ENCODE measurements at regions not wholly inside any gene's neighbourhood (a gene's known extent, or its start where the extent isn't known, plus 50 kb on each side); places are given as distances from the start of the nearest gene placed in this dataset.

GRCh38 chr2:150588506-150588870 lies 101.0 kb upstream of the RND3 start:
- no peak for TF ChIP-seq CTCF (IDR thresholded peaks at IDR 0.05; ENCODE audit: poor library complexity)
- TF ChIP-seq EZH2 (IDR thresholded peaks at IDR 0.05; ENCODE audit: borderline replicate concordance): no peak
- no peak for TF ChIP-seq EZH2phosphoT487 (IDR thresholded peaks at IDR 0.05; ENCODE audit: low read depth, severe bottlenecking, unreplicated experiment)
